Right lobe of liver (tissue), 4 donors: ENCODE measurements at regions not wholly inside any gene's neighbourhood (a gene's known extent, or its start where the extent isn't known, plus 50 kb on each side); places are given as distances from the start of the nearest gene placed in this dataset.

ENCODE experiments used
- POLR2A ChIP-seq: fragments of 450-650 bp; IDR thresholded peaks from one replicate; pipeline ENCODE4 v1.6.1; 2017; ENCODE audit warnings: antibody characterized with exemption, mild to moderate bottlenecking
- TF ChIP-seq, protein P1 (sequence below), 4 donors: fragments of 200-600 bp in 3 of 4; fragments of 450-650 bp in 1 of 4; IDR thresholded peaks; one replicate each; pipeline versions ENCODE4 v1.5.1 to v1.8.0; 2016 to 2022; ENCODE audit warnings: antibody characterized with exemption in 4 of 4, mild to moderate bottlenecking in 2 of 4
- donor health status: DM: no; HTN: no; CAD: no.
- donor health status: DM: no; HTN: no; CAD: no.
- donor health status: DM: no; HTN: yes; CAD: no.

DNA sequence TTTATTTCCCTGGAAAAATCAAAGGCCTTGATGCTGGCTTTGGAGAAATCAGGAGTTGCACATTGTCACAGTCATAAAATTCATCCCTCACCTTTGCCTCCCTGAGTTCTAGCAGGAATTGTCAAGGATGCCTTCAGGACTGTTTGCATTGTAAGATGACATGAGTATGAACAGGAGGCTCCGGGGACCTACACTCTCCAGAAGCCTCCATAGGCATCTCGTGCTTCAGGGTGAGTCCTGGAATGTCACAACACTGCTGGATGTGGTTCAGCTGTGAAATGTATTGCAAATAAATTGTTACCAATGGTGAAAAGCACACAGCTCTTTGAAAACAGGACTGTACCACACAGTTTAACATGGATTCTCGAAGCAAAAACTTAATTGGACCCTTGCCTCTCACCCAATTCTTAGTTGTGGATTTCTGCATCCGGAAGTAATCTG lies 535.4 kb upstream of the C16orf82 start:
- TF ChIP-seq, protein P1, sequence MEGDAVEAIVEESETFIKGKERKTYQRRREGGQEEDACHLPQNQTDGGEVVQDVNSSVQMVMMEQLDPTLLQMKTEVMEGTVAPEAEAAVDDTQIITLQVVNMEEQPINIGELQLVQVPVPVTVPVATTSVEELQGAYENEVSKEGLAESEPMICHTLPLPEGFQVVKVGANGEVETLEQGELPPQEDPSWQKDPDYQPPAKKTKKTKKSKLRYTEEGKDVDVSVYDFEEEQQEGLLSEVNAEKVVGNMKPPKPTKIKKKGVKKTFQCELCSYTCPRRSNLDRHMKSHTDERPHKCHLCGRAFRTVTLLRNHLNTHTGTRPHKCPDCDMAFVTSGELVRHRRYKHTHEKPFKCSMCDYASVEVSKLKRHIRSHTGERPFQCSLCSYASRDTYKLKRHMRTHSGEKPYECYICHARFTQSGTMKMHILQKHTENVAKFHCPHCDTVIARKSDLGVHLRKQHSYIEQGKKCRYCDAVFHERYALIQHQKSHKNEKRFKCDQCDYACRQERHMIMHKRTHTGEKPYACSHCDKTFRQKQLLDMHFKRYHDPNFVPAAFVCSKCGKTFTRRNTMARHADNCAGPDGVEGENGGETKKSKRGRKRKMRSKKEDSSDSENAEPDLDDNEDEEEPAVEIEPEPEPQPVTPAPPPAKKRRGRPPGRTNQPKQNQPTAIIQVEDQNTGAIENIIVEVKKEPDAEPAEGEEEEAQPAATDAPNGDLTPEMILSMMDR (IDR thresholded peaks at IDR 0.05), result no peak
- no peak for TF ChIP-seq POLR2A
